ENCODE measurements at regions not wholly inside any gene's neighbourhood (a gene's known extent, or its start where the extent isn't known, plus 50 kb on each side); places are given as distances from the start of the nearest gene placed in this dataset.
"Not testable (repeated sequence)": the region's sequence is repeated elsewhere in the genome, so short reads cannot be mapped to it uniquely, and the experiment has no call there.

GRCh38 chr17:21756856-21757619 lies 64.7 kb downstream of the KCNJ18 start:
- DNase-seq: no peak
- Histone ChIP-seq H3K27ac (ENCODE audit: insufficient read depth, low read length, poor library complexity, severe bottlenecking) (no peak overlapping the region), H3K27me3 (ENCODE audit: control insufficient read depth, insufficient read depth, low read length) (no peaks in the 10 kb centered on the region), H3K9me3 (ENCODE audit: control insufficient read depth in 2 of 2, low read length in 2 of 2) (no peaks in the 10 kb centered on the region), H3K4me1 (ENCODE audit: control insufficient read depth, insufficient read depth, low read length, poor library complexity, severe bottlenecking) (no peaks in the 10 kb centered on the region), H3K4me3 (ENCODE audit: low read depth, low read length) (no peak overlapping the region), H3K36me3 (ENCODE audit: control insufficient read depth, insufficient read depth, low read length) (no peaks in the 10 kb centered on the region)
- H3K27ac Mint-ChIP-seq: no peak overlapping the region
- no peak overlapping the region for H3K4me3 Mint-ChIP-seq
- H3K4me1 Mint-ChIP-seq: peaks cover 0 to 4% (median 0%) of the 10 kb centered on the region in 4 donors
- no peaks in the 10 kb centered on the region for H3K36me3 Mint-ChIP-seq
- peaks cover 0 to 5% (median 3%) of the 10 kb centered on the region in 7 donors for H3K9me3 Mint-ChIP-seq
- no peaks in the 10 kb centered on the region for H3K27me3 Mint-ChIP-seq
- no peak for ATAC-seq (ENCODE audit: low read depth in 2 of 2)

GRCh38 chr17:21759636-21760035 lies 67.3 kb downstream of the KCNJ18 start:
- H3K4me3 ChIP-seq (ENCODE audit: low read depth, low read length); H3K9me3 ChIP-seq (ENCODE audit: control insufficient read depth in 2 of 2, low read length in 2 of 2); H3K36me3 ChIP-seq (ENCODE audit: control insufficient read depth, insufficient read depth, low read length); H3K4me3 Mint-ChIP-seq; H3K36me3 Mint-ChIP-seq; H3K4me1 ChIP-seq (ENCODE audit: control insufficient read depth, insufficient read depth, low read length, poor library complexity, severe bottlenecking); ATAC-seq (ENCODE audit: low read depth in 2 of 2); H3K27ac ChIP-seq (ENCODE audit: insufficient read depth, low read length, poor library complexity, severe bottlenecking); H3K9me3 Mint-ChIP-seq; H3K27ac Mint-ChIP-seq; DNase-seq; H3K4me1 Mint-ChIP-seq; H3K27me3 Mint-ChIP-seq; H3K27me3 ChIP-seq (ENCODE audit: control insufficient read depth, insufficient read depth, low read length): not testable (repeated sequence)

GRCh38 chr17:21763738-21764340 lies 71.5 kb downstream of the KCNJ18 start:
- not testable (repeated sequence) for H3K27ac Mint-ChIP-seq; H3K4me1 ChIP-seq (ENCODE audit: control insufficient read depth, insufficient read depth, low read length, poor library complexity, severe bottlenecking); DNase-seq; H3K4me1 Mint-ChIP-seq; H3K27me3 Mint-ChIP-seq; H3K27me3 ChIP-seq (ENCODE audit: control insufficient read depth, insufficient read depth, low read length); H3K36me3 ChIP-seq (ENCODE audit: control insufficient read depth, insufficient read depth, low read length); H3K36me3 Mint-ChIP-seq; H3K27ac ChIP-seq (ENCODE audit: insufficient read depth, low read length, poor library complexity, severe bottlenecking); ATAC-seq (ENCODE audit: low read depth in 2 of 2); H3K4me3 ChIP-seq (ENCODE audit: low read depth, low read length); H3K9me3 ChIP-seq (ENCODE audit: control insufficient read depth in 2 of 2, low read length in 2 of 2); H3K4me3 Mint-ChIP-seq
- peaks cover 0 to 11% (median 2%) of the 10 kb centered on the region in 7 donors for H3K9me3 Mint-ChIP-seq

- not testable (repeated sequence) for DNase-seq; H3K27ac ChIP-seq (ENCODE audit: insufficient read depth, low read length, poor library complexity, severe bottlenecking); H3K27me3 ChIP-seq (ENCODE audit: control insufficient read depth, insufficient read depth, low read length); H3K9me3 ChIP-seq (ENCODE audit: control insufficient read depth in 2 of 2, low read length in 2 of 2); H3K4me1 Mint-ChIP-seq; H3K4me3 ChIP-seq (ENCODE audit: low read depth, low read length); H3K27me3 Mint-ChIP-seq; H3K36me3 ChIP-seq (ENCODE audit: control insufficient read depth, insufficient read depth, low read length); H3K36me3 Mint-ChIP-seq; H3K4me3 Mint-ChIP-seq; H3K4me1 ChIP-seq (ENCODE audit: control insufficient read depth, insufficient read depth, low read length, poor library complexity, severe bottlenecking); H3K27ac Mint-ChIP-seq; H3K9me3 Mint-ChIP-seq; ATAC-seq (ENCODE audit: low read depth in 2 of 2)
Measured at GRCh38 chr17:21765651-21766290, 73.4 kb downstream of the KCNJ18 start.

- not testable (repeated sequence) for H3K27ac Mint-ChIP-seq; ATAC-seq (ENCODE audit: low read depth in 2 of 2); H3K9me3 ChIP-seq (ENCODE audit: control insufficient read depth in 2 of 2, low read length in 2 of 2); H3K36me3 ChIP-seq (ENCODE audit: control insufficient read depth, insufficient read depth, low read length); H3K9me3 Mint-ChIP-seq; H3K4me1 Mint-ChIP-seq; H3K4me1 ChIP-seq (ENCODE audit: control insufficient read depth, insufficient read depth, low read length, poor library complexity, severe bottlenecking); H3K4me3 ChIP-seq (ENCODE audit: low read depth, low read length); H3K27me3 Mint-ChIP-seq; DNase-seq; H3K27me3 ChIP-seq (ENCODE audit: control insufficient read depth, insufficient read depth, low read length); H3K4me3 Mint-ChIP-seq; H3K27ac ChIP-seq (ENCODE audit: insufficient read depth, low read length, poor library complexity, severe bottlenecking); H3K36me3 Mint-ChIP-seq
Measured at GRCh38 chr17:21766565-21766964, 74.2 kb downstream of the KCNJ18 start.

- not testable (repeated sequence) for H3K4me1 Mint-ChIP-seq; H3K9me3 ChIP-seq (ENCODE audit: control insufficient read depth in 2 of 2, low read length in 2 of 2); ATAC-seq (ENCODE audit: low read depth in 2 of 2); DNase-seq; H3K36me3 ChIP-seq (ENCODE audit: control insufficient read depth, insufficient read depth, low read length); H3K36me3 Mint-ChIP-seq; H3K9me3 Mint-ChIP-seq; H3K4me1 ChIP-seq (ENCODE audit: control insufficient read depth, insufficient read depth, low read length, poor library complexity, severe bottlenecking); H3K27me3 Mint-ChIP-seq; H3K27ac Mint-ChIP-seq; H3K4me3 Mint-ChIP-seq; H3K4me3 ChIP-seq (ENCODE audit: low read depth, low read length); H3K27ac ChIP-seq (ENCODE audit: insufficient read depth, low read length, poor library complexity, severe bottlenecking); H3K27me3 ChIP-seq (ENCODE audit: control insufficient read depth, insufficient read depth, low read length)
Measured at GRCh38 chr17:21767162-21768156, 75.1 kb downstream of the KCNJ18 start.

GRCh38 chr17:21768244-21768643 lies 75.9 kb downstream of the KCNJ18 start:
- H3K36me3 Mint-ChIP-seq; H3K4me1 ChIP-seq (ENCODE audit: control insufficient read depth, insufficient read depth, low read length, poor library complexity, severe bottlenecking); H3K4me3 Mint-ChIP-seq; H3K27ac ChIP-seq (ENCODE audit: insufficient read depth, low read length, poor library complexity, severe bottlenecking); H3K4me1 Mint-ChIP-seq; H3K4me3 ChIP-seq (ENCODE audit: low read depth, low read length); DNase-seq; ATAC-seq (ENCODE audit: low read depth in 2 of 2); H3K9me3 Mint-ChIP-seq; H3K9me3 ChIP-seq (ENCODE audit: control insufficient read depth in 2 of 2, low read length in 2 of 2); H3K27me3 Mint-ChIP-seq; H3K27me3 ChIP-seq (ENCODE audit: control insufficient read depth, insufficient read depth, low read length); H3K36me3 ChIP-seq (ENCODE audit: control insufficient read depth, insufficient read depth, low read length); H3K27ac Mint-ChIP-seq: not testable (repeated sequence)

Measured in CD4-positive, CD25-positive, alpha-beta regulatory T cell (primary cell).